ENCODE measurements at regions not wholly inside any gene's neighbourhood (a gene's known extent, or its start where the extent isn't known, plus 50 kb on each side); places are given as distances from the start of the nearest gene placed in this dataset.

DNA sequence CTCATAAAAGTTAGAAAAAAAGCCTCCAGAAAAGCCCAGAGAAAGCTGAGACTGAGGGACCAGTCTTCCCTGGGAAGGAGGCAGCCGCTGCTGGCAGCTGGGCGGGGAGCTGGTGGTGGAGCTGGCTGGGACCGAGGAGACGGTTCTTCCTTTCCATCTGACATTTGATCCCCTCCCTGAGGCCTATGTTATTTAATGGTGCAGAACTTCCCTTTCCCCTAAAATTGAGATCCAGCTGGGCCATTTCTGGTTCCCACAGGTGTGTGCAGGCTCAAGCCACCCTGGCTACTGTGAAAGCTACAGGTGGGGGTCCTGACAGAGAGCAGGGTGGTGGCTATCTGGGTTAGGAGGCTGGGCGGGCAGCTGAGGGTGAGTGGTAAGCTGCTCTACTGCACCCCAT lies 81.5 kb upstream of the FZD7 start:
- ChIA-PET CTCF (interaction anchor here (0.7 to 3.5 kb wide), 2 partner anchors 13 to 92 kb away, joined by 3 to 19 read pairs; no protein-coding TSS in a partner anchor), POLR2A (no interaction called here)
- no peaks in the 10 kb centered on the region for H3K36me3 ChIP-seq (replicated peaks in 1 of 2; ENCODE audit: control insufficient read depth in 1 of 2, insufficient read depth in 2 of 2, low read length in 1 of 2)
- H3K27ac ChIP-seq (ENCODE audit: low read depth in 2 of 2, low read length in 1 of 2), result no peak overlapping the region
- H3F3A ChIP-seq (replicated peaks; ENCODE audit: insufficient read depth), result no peaks in the 10 kb centered on the region
- H2AFZ ChIP-seq (ENCODE audit: low read depth), result no peak overlapping the region
- H3K27me3 ChIP-seq (ENCODE audit: insufficient read depth), result no peaks in the 10 kb centered on the region
- TF ChIP-seq JUND (IDR thresholded peaks at IDR 0.05) (no peak), RFX5 (IDR thresholded peaks at IDR 0.05; ENCODE audit: low read length) (no peak), RCOR1 (IDR thresholded peaks at IDR 0.05; ENCODE audit: low read length) (no peak)
- no peaks in the 10 kb centered on the region for H3K9me2 ChIP-seq
- no peak for DNase-seq
- peaks cover 6 to 10% of the 10 kb centered on the region in 2 experiments; a peak in 2 of 4 replicates for H3K4me1 ChIP-seq (ENCODE audit: control insufficient read depth in 1 of 2, insufficient read depth in 2 of 2, low read depth in 1 of 2, low read length in 1 of 2)
- H3K9ac ChIP-seq, result no peak overlapping the region
- H4K20me1 ChIP-seq (ENCODE audit: insufficient read depth), result no peaks in the 10 kb centered on the region
- H3K4me2 ChIP-seq, result no peak overlapping the region
- H3K9me3 ChIP-seq, result no peaks in the 10 kb centered on the region
- H3K4me3 ChIP-seq (ENCODE audit: low read depth in 2 of 2, low read length in 1 of 2), result no peak overlapping the region
- H3K79me2 ChIP-seq (ENCODE audit: insufficient read depth), result no peaks in the 10 kb centered on the region
- 100% methylated on average over 2 of the region's 5 CpGs for whole genome bisulfite sequencing (ENCODE audit: low lambda C conversion rate)

DNA sequence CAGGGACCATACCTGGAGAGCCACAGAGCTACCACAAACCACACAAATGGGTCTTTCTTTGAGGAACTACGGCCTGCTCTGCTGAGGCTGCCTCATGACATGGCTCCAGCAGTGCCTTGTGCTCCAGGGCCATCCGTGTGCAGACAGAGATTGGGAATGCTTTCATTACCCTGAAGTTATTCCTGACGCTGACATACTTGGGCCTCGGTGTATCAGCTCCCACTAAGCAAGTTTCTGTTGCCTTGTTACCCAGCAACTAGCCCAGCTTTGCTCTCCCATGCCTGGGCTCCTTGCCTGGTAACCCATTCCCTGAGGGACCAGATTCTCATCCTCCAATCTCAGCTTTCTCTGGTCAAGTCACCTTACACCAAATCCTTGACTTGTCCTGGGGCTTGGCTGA lies 80.3 kb upstream of the FZD7 start:
- WGBS (ENCODE audit: low lambda C conversion rate), result 93% methylated on average over 4 of the region's 4 CpGs
- Histone ChIP-seq H3K36me3 (replicated peaks in 1 of 2; ENCODE audit: control insufficient read depth in 1 of 2, insufficient read depth in 2 of 2, low read length in 1 of 2) (no peaks in the 10 kb centered on the region), H2AFZ (ENCODE audit: low read depth) (no peak overlapping the region), H3K9ac (no peak overlapping the region), H3K27ac (ENCODE audit: low read depth in 2 of 2, low read length in 1 of 2) (no peak overlapping the region), H3K27me3 (ENCODE audit: insufficient read depth) (no peaks in the 10 kb centered on the region), H3K4me3 (ENCODE audit: low read depth in 2 of 2, low read length in 1 of 2) (no peak overlapping the region), H3K4me2 (no peak overlapping the region), H3K9me2 (no peaks in the 10 kb centered on the region), H3F3A (replicated peaks; ENCODE audit: insufficient read depth) (no peaks in the 10 kb centered on the region), H4K20me1 (ENCODE audit: insufficient read depth) (no peaks in the 10 kb centered on the region), H3K4me1 (ENCODE audit: control insufficient read depth in 1 of 2, insufficient read depth in 2 of 2, low read depth in 1 of 2, low read length in 1 of 2) (peaks cover 6 to 10% of the 10 kb centered on the region in 2 experiments; a peak in 2 of 4 replicates), H3K9me3 (no peaks in the 10 kb centered on the region), H3K79me2 (ENCODE audit: insufficient read depth) (no peaks in the 10 kb centered on the region)
- CTCF ChIA-PET, result interaction anchor here (1.1 to 4.0 kb wide), 3 partner anchors 9 to 93 kb away, joined by 3 to 22 read pairs (median 19); no protein-coding TSS in a partner anchor
- TF ChIP-seq GABPA (IDR thresholded peaks at IDR 0.05; ENCODE audit: low read depth), result no peak
- TF ChIP-seq CHD2 (IDR thresholded peaks at IDR 0.05; ENCODE audit: low read length, partially characterized antibody), result no peak
- TF ChIP-seq SMC3 (IDR thresholded peaks at IDR 0.05; ENCODE audit: low read depth, low read length), result no peak
- TF ChIP-seq, protein P1, sequence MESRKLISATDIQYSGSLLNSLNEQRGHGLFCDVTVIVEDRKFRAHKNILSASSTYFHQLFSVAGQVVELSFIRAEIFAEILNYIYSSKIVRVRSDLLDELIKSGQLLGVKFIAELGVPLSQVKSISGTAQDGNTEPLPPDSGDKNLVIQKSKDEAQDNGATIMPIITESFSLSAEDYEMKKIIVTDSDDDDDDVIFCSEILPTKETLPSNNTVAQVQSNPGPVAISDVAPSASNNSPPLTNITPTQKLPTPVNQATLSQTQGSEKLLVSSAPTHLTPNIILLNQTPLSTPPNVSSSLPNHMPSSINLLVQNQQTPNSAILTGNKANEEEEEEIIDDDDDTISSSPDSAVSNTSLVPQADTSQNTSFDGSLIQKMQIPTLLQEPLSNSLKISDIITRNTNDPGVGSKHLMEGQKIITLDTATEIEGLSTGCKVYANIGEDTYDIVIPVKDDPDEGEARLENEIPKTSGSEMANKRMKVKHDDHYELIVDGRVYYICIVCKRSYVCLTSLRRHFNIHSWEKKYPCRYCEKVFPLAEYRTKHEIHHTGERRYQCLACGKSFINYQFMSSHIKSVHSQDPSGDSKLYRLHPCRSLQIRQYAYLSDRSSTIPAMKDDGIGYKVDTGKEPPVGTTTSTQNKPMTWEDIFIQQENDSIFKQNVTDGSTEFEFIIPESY (IDR thresholded peaks at IDR 0.05; ENCODE audit: borderline replicate concordance, low read depth), result no peak
- TF ChIP-seq POLR2AphosphoS5 (IDR thresholded peaks at IDR 0.05; ENCODE audit: low read depth, low read length), result no peak
- no peak for TF ChIP-seq TEAD4 (IDR thresholded peaks at IDR 0.05; ENCODE audit: borderline replicate concordance, insufficient read depth)
- TF ChIP-seq TAF1 (IDR thresholded peaks at IDR 0.05; ENCODE audit: borderline replicate concordance, low read depth, low read length), result no peak
- TF ChIP-seq NFIC (IDR thresholded peaks at IDR 0.05; ENCODE audit: borderline replicate concordance), result no peak
- TF ChIP-seq, protein P2, sequence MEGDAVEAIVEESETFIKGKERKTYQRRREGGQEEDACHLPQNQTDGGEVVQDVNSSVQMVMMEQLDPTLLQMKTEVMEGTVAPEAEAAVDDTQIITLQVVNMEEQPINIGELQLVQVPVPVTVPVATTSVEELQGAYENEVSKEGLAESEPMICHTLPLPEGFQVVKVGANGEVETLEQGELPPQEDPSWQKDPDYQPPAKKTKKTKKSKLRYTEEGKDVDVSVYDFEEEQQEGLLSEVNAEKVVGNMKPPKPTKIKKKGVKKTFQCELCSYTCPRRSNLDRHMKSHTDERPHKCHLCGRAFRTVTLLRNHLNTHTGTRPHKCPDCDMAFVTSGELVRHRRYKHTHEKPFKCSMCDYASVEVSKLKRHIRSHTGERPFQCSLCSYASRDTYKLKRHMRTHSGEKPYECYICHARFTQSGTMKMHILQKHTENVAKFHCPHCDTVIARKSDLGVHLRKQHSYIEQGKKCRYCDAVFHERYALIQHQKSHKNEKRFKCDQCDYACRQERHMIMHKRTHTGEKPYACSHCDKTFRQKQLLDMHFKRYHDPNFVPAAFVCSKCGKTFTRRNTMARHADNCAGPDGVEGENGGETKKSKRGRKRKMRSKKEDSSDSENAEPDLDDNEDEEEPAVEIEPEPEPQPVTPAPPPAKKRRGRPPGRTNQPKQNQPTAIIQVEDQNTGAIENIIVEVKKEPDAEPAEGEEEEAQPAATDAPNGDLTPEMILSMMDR (IDR thresholded peaks at IDR 0.05), result no peak
- no peak for TF ChIP-seq MXI1 (IDR thresholded peaks at IDR 0.05; ENCODE audit: low read depth, low read length)
- TF ChIP-seq, protein P3, sequence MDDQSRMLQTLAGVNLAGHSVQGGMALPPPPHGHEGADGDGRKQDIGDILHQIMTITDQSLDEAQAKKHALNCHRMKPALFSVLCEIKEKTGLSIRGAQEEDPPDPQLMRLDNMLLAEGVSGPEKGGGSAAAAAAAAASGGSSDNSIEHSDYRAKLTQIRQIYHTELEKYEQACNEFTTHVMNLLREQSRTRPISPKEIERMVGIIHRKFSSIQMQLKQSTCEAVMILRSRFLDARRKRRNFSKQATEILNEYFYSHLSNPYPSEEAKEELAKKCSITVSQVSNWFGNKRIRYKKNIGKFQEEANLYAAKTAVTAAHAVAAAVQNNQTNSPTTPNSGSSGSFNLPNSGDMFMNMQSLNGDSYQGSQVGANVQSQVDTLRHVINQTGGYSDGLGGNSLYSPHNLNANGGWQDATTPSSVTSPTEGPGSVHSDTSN (IDR thresholded peaks at IDR 0.05), result no peak
- no peak for TF ChIP-seq FOXM1 (IDR thresholded peaks at IDR 0.05; ENCODE audit: low read depth)
- TF ChIP-seq RAD21 (IDR thresholded peaks at IDR 0.05; ENCODE audit: low read length), result no peak
- no peak for TF ChIP-seq FOXJ3 (CRISPR knock-in tag; IDR thresholded peaks at IDR 0.05)
- no peak for TF ChIP-seq YY1 (IDR thresholded peaks at IDR 0.05; ENCODE audit: low read depth)
- TF ChIP-seq, protein P4, sequence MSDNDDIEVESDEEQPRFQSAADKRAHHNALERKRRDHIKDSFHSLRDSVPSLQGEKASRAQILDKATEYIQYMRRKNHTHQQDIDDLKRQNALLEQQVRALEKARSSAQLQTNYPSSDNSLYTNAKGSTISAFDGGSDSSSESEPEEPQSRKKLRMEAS (IDR thresholded peaks at IDR 0.05; ENCODE audit: low read depth), result no peak
- no peak for TF ChIP-seq GATA2 (CRISPR knock-in tag; IDR thresholded peaks at IDR 0.05)
- no peak for TF ChIP-seq EP300 (IDR thresholded peaks at IDR 0.05; ENCODE audit: borderline replicate concordance in 1 of 2, low read depth in 1 of 2, low read length in 1 of 2)
- TF ChIP-seq RXRA (IDR thresholded peaks at IDR 0.05; ENCODE audit: borderline replicate concordance, low read depth), result no peak
- no peak for TF ChIP-seq RCOR1 (IDR thresholded peaks at IDR 0.05; ENCODE audit: low read length)
- POLR2A ChIA-PET, result no interaction called here
- no peak for DNase-seq

Data from SK-N-SH (cell line).